ENCODE measurements at regions not wholly inside any gene's neighbourhood (a gene's known extent, or its start where the extent isn't known, plus 50 kb on each side); places are given as distances from the start of the nearest gene placed in this dataset.

DNA sequence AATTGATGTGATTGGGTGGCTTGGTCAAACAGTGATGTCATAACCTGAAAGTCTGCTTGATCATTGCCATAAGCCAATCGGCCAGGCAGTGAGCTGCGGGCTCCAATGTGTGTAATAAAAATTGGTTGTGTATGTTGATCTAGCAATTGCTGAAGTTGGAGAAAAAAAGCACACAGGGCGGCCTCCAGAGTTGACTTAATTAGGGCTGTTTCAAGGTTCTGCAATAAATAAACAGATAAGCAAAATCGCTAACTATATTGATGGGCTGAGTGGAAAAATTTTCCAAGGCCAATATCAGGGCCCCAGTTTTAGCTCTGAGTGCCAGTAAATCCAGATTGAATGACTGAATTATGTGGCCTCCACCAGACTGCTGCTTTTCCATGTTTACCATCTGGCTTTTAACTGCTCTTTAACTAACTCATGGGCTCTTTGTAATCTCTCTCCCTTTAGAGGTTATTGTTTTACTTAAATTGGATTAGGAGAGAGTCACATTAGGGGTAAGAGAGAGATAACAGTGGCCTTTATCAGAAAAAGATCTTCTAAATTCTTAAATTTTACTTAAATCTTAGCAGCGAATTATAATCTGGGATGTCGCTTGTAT is 160.6 kb upstream of the WDFY3 start:
- TF ChIP-seq, protein P1, sequence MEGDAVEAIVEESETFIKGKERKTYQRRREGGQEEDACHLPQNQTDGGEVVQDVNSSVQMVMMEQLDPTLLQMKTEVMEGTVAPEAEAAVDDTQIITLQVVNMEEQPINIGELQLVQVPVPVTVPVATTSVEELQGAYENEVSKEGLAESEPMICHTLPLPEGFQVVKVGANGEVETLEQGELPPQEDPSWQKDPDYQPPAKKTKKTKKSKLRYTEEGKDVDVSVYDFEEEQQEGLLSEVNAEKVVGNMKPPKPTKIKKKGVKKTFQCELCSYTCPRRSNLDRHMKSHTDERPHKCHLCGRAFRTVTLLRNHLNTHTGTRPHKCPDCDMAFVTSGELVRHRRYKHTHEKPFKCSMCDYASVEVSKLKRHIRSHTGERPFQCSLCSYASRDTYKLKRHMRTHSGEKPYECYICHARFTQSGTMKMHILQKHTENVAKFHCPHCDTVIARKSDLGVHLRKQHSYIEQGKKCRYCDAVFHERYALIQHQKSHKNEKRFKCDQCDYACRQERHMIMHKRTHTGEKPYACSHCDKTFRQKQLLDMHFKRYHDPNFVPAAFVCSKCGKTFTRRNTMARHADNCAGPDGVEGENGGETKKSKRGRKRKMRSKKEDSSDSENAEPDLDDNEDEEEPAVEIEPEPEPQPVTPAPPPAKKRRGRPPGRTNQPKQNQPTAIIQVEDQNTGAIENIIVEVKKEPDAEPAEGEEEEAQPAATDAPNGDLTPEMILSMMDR (IDR thresholded peaks at IDR 0.05; ENCODE audit: low read length) = no peak
- TF ChIP-seq EZH2phosphoT487 (IDR thresholded peaks at IDR 0.05; ENCODE audit: low read length) = no peak
